ENCODE measurements at regions not wholly inside any gene's neighbourhood (a gene's known extent, or its start where the extent isn't known, plus 50 kb on each side); places are given as distances from the start of the nearest gene placed in this dataset.

GRCh38 chr18:67134911-67135310, 381.6 kb downstream of the DSEL start:
- Histone ChIP-seq H2AK5ac (ENCODE audit: insufficient read length, low read length) (no peak overlapping the region), H4K20me1 (ENCODE audit: control insufficient read depth, insufficient read depth, insufficient read length) (no peaks in the 10 kb centered on the region), H3K4me2 (ENCODE audit: insufficient read depth, insufficient read length, low read length) (no peak overlapping the region), H2AFZ (ENCODE audit: low read length) (no peak overlapping the region), H4K8ac (replicated peaks; ENCODE audit: insufficient read length, low read depth, low read length) (no peak overlapping the region), H2BK12ac (ENCODE audit: insufficient read length, low read depth, low read length) (no peak overlapping the region), H2BK5ac (ENCODE audit: insufficient read length, low read length) (no peak overlapping the region), H4K5ac (ENCODE audit: insufficient read length, low read depth, low read length) (no peak overlapping the region), H3K27ac (ENCODE audit: insufficient read length, low read depth, low read length) (no peak overlapping the region), H2BK20ac (ENCODE audit: low read depth, low read length, poor library complexity, severe bottlenecking) (no peak overlapping the region), H2BK120ac (ENCODE audit: low read depth, low read length, poor library complexity, severe bottlenecking) (no peak overlapping the region), H3K23ac (ENCODE audit: insufficient read length, low read depth, low read length) (no peak overlapping the region), H2BK15ac (ENCODE audit: low read depth, low read length) (no peak overlapping the region), H3K79me1 (ENCODE audit: insufficient read depth, low read depth, low read length, poor library complexity, severe bottlenecking) (no peaks in the 10 kb centered on the region), H3T11ph (ENCODE audit: low read length) (no peak overlapping the region), H3K79me2 (ENCODE audit: insufficient read depth, low read length) (no peaks in the 10 kb centered on the region), H3K14ac (ENCODE audit: insufficient read depth, low read length) (no peak overlapping the region), H3K18ac (ENCODE audit: insufficient read length, low read depth, low read length) (no peak overlapping the region), H3K9me3 (ENCODE audit: control insufficient read depth, low read depth, low read length) (no peaks in the 10 kb centered on the region), H3K9ac (ENCODE audit: extremely low read depth, insufficient read length, low read length) (no peak overlapping the region), H3K4ac (ENCODE audit: low read depth, low read length) (no peak overlapping the region), H3K23me2 (ENCODE audit: insufficient read length, low read depth, low read length, poor library complexity, severe bottlenecking) (no peaks in the 10 kb centered on the region), H4K91ac (ENCODE audit: insufficient read length, low read depth, low read length) (no peak overlapping the region), H3K56ac (ENCODE audit: insufficient read length, low read depth, low read length) (no peak overlapping the region), H3K27me3 (ENCODE audit: insufficient read depth, low read length) (no peaks in the 10 kb centered on the region), H3K4me1 (ENCODE audit: insufficient read depth, low read length) (no peaks in the 10 kb centered on the region)
- no peak for TF ChIP-seq CTCF (conservative IDR thresholded peaks at IDR 0.05)
- no peak overlapping the region for H3K4me3 Mint-ChIP-seq
- no peaks in the 10 kb centered on the region for H3K9me3 Mint-ChIP-seq
- no peaks in the 10 kb centered on the region for H3K27me3 Mint-ChIP-seq (ENCODE audit: low read depth)
- no CpG with 5 or more reads among the region's 4 CpGs for whole genome bisulfite sequencing (ENCODE audit: extremely low coverage, insufficient read length, low lambda C conversion rate)
- H3K36me3 Mint-ChIP-seq (ENCODE audit: insufficient read depth in 1 of 3, low read depth in 3 of 3) = no peaks in the 10 kb centered on the region
- H3K4me1 Mint-ChIP-seq = no peaks in the 10 kb centered on the region
- DNase-seq = no peak
- H3K27ac Mint-ChIP-seq = no peak overlapping the region; a peak in 1 of 7 replicates
